AG09319 (cell line): ENCODE measurements at regions not wholly inside any gene's neighbourhood (a gene's known extent, or its start where the extent isn't known, plus 50 kb on each side); places are given as distances from the start of the nearest gene placed in this dataset.

Experiments
- DNase-seq: peaks from one replicate; pipeline ENCODE4 v3.0.0-alpha.2; 2010; ENCODE audit warnings: low read depth; ENCODE audit errors: extremely low read depth
- CTCF ChIP-seq: IDR thresholded peaks from 2 replicates; pipeline ENCODE4 v1.5.1; 2011; ENCODE audit warnings: low read depth, mild to moderate bottlenecking, inconsistent platforms, low read length, moderate library complexity

- DNase-seq, result no peak
Measured at GRCh38 chr7:33805630-33806233, 99.6 kb upstream of the BMPER start.

GRCh38 chr7:33806298-33807154 lies 98.8 kb upstream of the BMPER start:
- DNase-seq, result no peak

More at GRCh38 chr7:33805630-33806233, 99.6 kb upstream of the BMPER start:
- no peak for TF ChIP-seq CTCF

GRCh38 chr7:33807155-33807530 lies 98.2 kb upstream of the BMPER start:
- DNase-seq, result no peak
- no peak for TF ChIP-seq CTCF

More at GRCh38 chr7:33806298-33807154, 98.8 kb upstream of the BMPER start:
- TF ChIP-seq CTCF, result no peak

GRCh38 chr7:33807779-33808482 lies 97.4 kb upstream of the BMPER start:
- peak; percentile 57 for DNase-seq
- peak; percentile 53 for TF ChIP-seq CTCF

GRCh38 chr7:33809228-33809627 lies 96.1 kb upstream of the BMPER start:
- no peak for DNase-seq
- TF ChIP-seq CTCF, result no peak

- no peak for TF ChIP-seq CTCF
- DNase-seq, result no peak
Measured at GRCh38 chr7:33810356-33810755, 95.0 kb upstream of the BMPER start.

- DNase-seq, result no peak
- no peak for TF ChIP-seq CTCF
Measured at GRCh38 chr7:33813331-33813730, 92.0 kb upstream of the BMPER start.
